ENCODE measurements at regions not wholly inside any gene's neighbourhood (a gene's known extent, or its start where the extent isn't known, plus 50 kb on each side); places are given as distances from the start of the nearest gene placed in this dataset.

DNA sequence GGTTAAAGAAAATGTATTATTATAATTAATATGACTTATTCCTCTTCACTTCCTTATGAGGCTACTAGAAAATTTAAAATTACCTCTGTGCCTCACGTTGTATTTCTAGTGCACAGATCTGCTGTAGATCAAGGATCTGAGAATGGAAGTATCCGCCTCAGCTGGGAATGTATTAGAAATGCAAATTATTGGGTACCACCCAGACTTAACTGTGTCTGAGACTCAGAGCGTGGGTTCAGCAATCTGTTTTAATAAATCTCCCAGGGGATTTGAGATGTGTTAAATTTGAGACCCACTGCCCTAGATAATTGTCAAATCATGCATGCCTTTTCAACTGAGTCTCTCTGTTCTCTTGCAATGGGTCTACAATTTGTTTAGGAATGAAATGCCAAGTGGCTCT, 658.0 kb upstream of the NOX3 start:
- DNase-seq (ENCODE audit: low read depth) (no peak), FAIRE-seq (no peak)
- TF ChIP-seq, protein P1, sequence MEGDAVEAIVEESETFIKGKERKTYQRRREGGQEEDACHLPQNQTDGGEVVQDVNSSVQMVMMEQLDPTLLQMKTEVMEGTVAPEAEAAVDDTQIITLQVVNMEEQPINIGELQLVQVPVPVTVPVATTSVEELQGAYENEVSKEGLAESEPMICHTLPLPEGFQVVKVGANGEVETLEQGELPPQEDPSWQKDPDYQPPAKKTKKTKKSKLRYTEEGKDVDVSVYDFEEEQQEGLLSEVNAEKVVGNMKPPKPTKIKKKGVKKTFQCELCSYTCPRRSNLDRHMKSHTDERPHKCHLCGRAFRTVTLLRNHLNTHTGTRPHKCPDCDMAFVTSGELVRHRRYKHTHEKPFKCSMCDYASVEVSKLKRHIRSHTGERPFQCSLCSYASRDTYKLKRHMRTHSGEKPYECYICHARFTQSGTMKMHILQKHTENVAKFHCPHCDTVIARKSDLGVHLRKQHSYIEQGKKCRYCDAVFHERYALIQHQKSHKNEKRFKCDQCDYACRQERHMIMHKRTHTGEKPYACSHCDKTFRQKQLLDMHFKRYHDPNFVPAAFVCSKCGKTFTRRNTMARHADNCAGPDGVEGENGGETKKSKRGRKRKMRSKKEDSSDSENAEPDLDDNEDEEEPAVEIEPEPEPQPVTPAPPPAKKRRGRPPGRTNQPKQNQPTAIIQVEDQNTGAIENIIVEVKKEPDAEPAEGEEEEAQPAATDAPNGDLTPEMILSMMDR (IDR thresholded peaks at IDR 0.05; ENCODE audit: insufficient read depth, low read length, severe bottlenecking): no peak
- no peaks in the 10 kb centered on the region for H3K36me3 ChIP-seq (ENCODE audit: control insufficient read depth, insufficient read depth, low read length)
- H3K27me3 ChIP-seq (ENCODE audit: control insufficient read depth, insufficient read depth, low read length): no peaks in the 10 kb centered on the region
- H3K4me3 ChIP-seq (ENCODE audit: low read depth, low read length): no peak overlapping the region

DNA sequence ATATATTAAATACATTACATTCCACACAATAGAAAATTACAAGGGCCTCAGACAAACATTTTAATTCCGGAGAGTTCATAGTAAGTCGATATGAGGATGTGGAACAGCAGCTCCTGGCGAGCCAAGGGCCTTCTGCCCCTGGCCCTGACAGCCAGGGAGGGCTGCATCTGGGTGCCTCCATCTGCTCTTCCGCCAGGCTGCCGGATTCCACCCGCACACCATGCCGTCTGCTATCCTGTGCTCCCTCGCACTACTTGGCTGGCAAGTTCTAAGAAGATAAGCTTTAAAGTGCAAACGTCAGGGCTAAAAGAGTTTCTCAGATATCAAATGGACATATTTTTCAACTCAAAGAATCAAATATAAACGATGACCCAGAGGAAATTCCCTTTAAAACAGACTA, 656.3 kb upstream of the NOX3 start:
- FAIRE-seq: no peak
- Histone ChIP-seq H3K36me3 (ENCODE audit: control insufficient read depth, insufficient read depth, low read length) (no peaks in the 10 kb centered on the region), H3K27me3 (ENCODE audit: control insufficient read depth, insufficient read depth, low read length) (no peaks in the 10 kb centered on the region), H3K4me3 (ENCODE audit: low read depth, low read length) (no peak overlapping the region)
- no peak for DNase-seq (ENCODE audit: low read depth)
- TF ChIP-seq, protein P1 (IDR thresholded peaks at IDR 0.05; ENCODE audit: insufficient read depth, low read length, severe bottlenecking): no peak

DNA sequence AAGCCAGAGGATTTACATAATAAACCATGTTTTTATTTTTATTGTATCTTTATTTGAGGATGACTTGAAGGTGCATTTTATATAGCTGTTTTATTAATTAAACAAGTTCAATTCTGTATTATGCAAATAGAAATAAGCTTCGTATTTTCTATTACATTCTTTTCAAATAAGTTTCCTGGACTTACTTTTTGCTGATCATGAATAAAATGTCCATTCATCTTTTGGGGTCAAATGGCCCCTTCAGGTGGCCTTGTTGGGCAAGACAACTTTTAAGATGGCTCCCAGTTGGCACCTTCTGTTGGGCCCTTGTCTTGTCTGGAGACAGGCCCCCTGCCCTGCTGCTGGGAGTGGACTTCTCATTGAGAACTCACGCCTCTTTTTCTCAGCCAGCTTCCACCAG, 654.6 kb upstream of the NOX3 start:
- H3K36me3 ChIP-seq (ENCODE audit: control insufficient read depth, insufficient read depth, low read length): no peaks in the 10 kb centered on the region
- TF ChIP-seq, protein P1 (IDR thresholded peaks at IDR 0.05; ENCODE audit: insufficient read depth, low read length, severe bottlenecking): no peak
- no peak overlapping the region for H3K4me3 ChIP-seq (ENCODE audit: low read depth, low read length)
- no peak for DNase-seq (ENCODE audit: low read depth)
- H3K27me3 ChIP-seq (ENCODE audit: control insufficient read depth, insufficient read depth, low read length): no peaks in the 10 kb centered on the region
- no peak for FAIRE-seq

DNA sequence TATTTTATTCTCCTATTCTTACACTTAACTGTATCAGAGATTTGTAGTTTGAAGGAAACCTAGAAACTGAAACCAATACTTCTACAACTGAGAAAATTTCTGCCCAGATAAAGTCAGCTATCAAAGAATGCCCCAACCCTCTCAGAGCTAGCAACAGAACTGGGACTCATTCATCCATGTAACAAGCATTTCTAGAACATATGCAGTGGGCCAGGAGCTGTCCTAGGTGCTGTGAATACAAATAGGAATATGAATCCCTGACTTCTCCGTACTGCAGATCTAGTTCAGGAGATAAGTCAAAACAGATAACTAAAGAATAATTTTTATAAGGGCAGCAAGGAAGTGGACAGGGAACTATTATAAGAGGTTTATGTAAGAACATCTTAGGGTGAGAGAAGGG, 654.1 kb upstream of the NOX3 start:
- DNase-seq (ENCODE audit: low read depth) (no peak), FAIRE-seq (no peak)
- Histone ChIP-seq H3K36me3 (ENCODE audit: control insufficient read depth, insufficient read depth, low read length) (no peaks in the 10 kb centered on the region), H3K27me3 (ENCODE audit: control insufficient read depth, insufficient read depth, low read length) (no peaks in the 10 kb centered on the region), H3K4me3 (ENCODE audit: low read depth, low read length) (no peak overlapping the region)
- TF ChIP-seq, protein P1 (IDR thresholded peaks at IDR 0.05; ENCODE audit: insufficient read depth, low read length, severe bottlenecking): no peak

DNA sequence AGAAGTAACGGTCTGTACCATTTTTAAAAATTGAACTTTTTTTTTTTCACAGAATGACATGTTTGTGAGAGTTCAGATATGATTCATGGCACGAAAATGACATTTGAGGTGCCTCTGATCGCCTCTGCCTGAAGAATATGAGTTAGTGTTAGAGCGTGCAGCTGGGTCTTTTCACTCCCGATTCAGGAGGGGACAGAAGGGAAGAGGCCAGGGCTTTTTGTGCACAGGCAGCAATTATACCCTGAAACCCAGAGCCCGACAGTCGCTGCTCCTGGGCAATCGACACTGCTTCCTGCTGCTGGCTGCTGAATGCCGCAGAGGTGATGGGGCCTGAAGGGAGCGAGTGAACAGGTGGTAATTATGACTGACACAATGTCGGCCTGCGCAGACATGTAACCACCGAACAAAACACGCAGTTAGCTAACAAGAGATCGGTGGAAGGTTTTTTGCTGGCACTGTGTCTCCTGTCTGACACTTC, 652.0 kb upstream of the NOX3 start:
- H3K27me3 ChIP-seq (ENCODE audit: control insufficient read depth, insufficient read depth, low read length): no peaks in the 10 kb centered on the region
- no peaks in the 10 kb centered on the region for H3K36me3 ChIP-seq (ENCODE audit: control insufficient read depth, insufficient read depth, low read length)
- TF ChIP-seq, protein P1 (IDR thresholded peaks at IDR 0.05; ENCODE audit: insufficient read depth, low read length, severe bottlenecking): no peak
- FAIRE-seq (no peak), DNase-seq (ENCODE audit: low read depth) (no peak)
- no peak overlapping the region for H3K4me3 ChIP-seq (ENCODE audit: low read depth, low read length)

DNA sequence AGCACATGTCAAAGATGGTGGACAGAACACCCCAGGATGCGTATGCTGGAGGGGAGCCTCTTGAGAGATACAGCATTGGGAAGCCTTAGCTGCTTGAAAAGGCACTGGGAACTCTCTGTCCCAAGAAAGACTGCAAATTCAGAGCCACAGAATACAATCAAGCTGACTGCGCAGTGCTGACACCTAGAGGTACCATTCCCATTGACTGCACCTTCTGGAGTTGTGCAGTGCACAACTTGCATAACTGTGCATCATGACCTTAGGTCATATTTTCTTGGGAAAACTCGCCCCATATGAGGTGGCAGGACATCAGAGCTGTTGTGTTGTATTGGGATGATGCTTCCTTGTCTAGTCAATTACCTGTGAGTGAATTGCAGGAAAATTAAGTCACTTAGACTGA, 646.5 kb upstream of the NOX3 start:
- Histone ChIP-seq H3K36me3 (ENCODE audit: control insufficient read depth, insufficient read depth, low read length) (no peaks in the 10 kb centered on the region), H3K4me3 (ENCODE audit: low read depth, low read length) (no peak overlapping the region), H3K27me3 (ENCODE audit: control insufficient read depth, insufficient read depth, low read length) (no peaks in the 10 kb centered on the region)
- DNase-seq (ENCODE audit: low read depth) (peak; percentile 5), FAIRE-seq (no peak)
- TF ChIP-seq, protein P1 (IDR thresholded peaks at IDR 0.05; ENCODE audit: insufficient read depth, low read length, severe bottlenecking): peak; percentile 5
